Mesenchymal stem cell (in vitro differentiated cells and primary cell): ENCODE measurements at regions not wholly inside any gene's neighbourhood (a gene's known extent, or its start where the extent isn't known, plus 50 kb on each side); places are given as distances from the start of the nearest gene placed in this dataset.
A peak's percentile ranks its signal among the peaks of the same experiment; 100 is the strongest.
"Not testable (repeated sequence)": the region's sequence is repeated elsewhere in the genome, so short reads cannot be mapped to it uniquely, and the experiment has no call there.

ENCODE experiments used
- DNase-seq: peaks from one replicate; pipeline ENCODE4 v3.0.0-alpha.2; 2013
- H2AFZ ChIP-seq: one replicate; pipeline ENCODE4 v1.6.1; 2013; ENCODE audit warnings: low read depth, mild to moderate bottlenecking, control low read depth, inconsistent platforms, low read length, moderate library complexity
- H2AK5ac ChIP-seq: 2 replicates; pipeline ENCODE4 v1.6.1; 2013; ENCODE audit warnings: low read length, moderate library complexity, mild to moderate bottlenecking, inconsistent platforms; ENCODE audit not compliant: severe bottlenecking
- H2BK120ac ChIP-seq: one replicate; pipeline ENCODE4 v1.6.1; 2013; ENCODE audit warnings: low read depth, mild to moderate bottlenecking, inconsistent platforms, low read length, moderate library complexity
- H2BK12ac ChIP-seq, 2 experiments: one replicate each; pipeline ENCODE4 v1.6.1; 2013; ENCODE audit warnings: inconsistent platforms in 2 of 2, low read length in 2 of 2, mild to moderate bottlenecking in 2 of 2, moderate library complexity in 2 of 2, control low read depth in 1 of 2
- H2BK15ac ChIP-seq: one replicate; pipeline ENCODE4 v1.6.1; 2013; ENCODE audit warnings: mild to moderate bottlenecking, low read depth, inconsistent platforms; ENCODE audit not compliant: poor library complexity, severe bottlenecking
- H2BK5ac ChIP-seq: 2 replicates; pipeline ENCODE4 v1.6.1; 2013; ENCODE audit warnings: low read depth, mild to moderate bottlenecking, low read length, control low read depth, inconsistent platforms; ENCODE audit not compliant: poor library complexity, severe bottlenecking
- H3K14ac ChIP-seq, 2 experiments: one replicate each; pipeline ENCODE4 v1.6.1; 2013; ENCODE audit warnings: inconsistent platforms in 2 of 2, low read length in 2 of 2, control low read depth in 1 of 2, mild to moderate bottlenecking in 1 of 2, moderate library complexity in 1 of 2
- H3K18ac ChIP-seq, 2 experiments: one replicate each; pipeline ENCODE4 v1.6.1; 2013; ENCODE audit warnings: inconsistent platforms in 2 of 2, low read length in 2 of 2, control low read depth in 1 of 2, low read depth in 1 of 2, mild to moderate bottlenecking in 1 of 2
- H3K23ac ChIP-seq, 2 experiments: one replicate each; pipeline ENCODE4 v1.6.1; 2013; ENCODE audit warnings: inconsistent platforms in 2 of 2, low read length in 2 of 2, mild to moderate bottlenecking in 2 of 2, moderate library complexity in 2 of 2, control low read depth in 1 of 2
- H3K27ac ChIP-seq: 2 replicates; pipeline ENCODE4 v1.5.1; 2013; ENCODE audit warnings: mild to moderate bottlenecking, moderate library complexity, low read length, control low read depth, inconsistent platforms; ENCODE audit not compliant: poor library complexity, severe bottlenecking
- H3K27me3 ChIP-seq, 2 experiments: 2 replicates each; pipeline versions ENCODE4 v1.6.1 to v1.7.0; 2013; ENCODE audit warnings: low read length in 2 of 2, mild to moderate bottlenecking in 2 of 2, moderate library complexity in 2 of 2, control low read depth in 1 of 2, inconsistent platforms in 1 of 2; ENCODE audit not compliant: control insufficient read depth in 1 of 2, insufficient read depth in 1 of 2
- H3K36me3 ChIP-seq, 2 experiments: 2 replicates each; pipeline versions ENCODE4 v1.6.1 to v1.7.0; 2013; ENCODE audit warnings: low read length in 2 of 2, control low read depth in 1 of 2, inconsistent platforms in 1 of 2, low read depth in 1 of 2, mild to moderate bottlenecking in 1 of 2; ENCODE audit not compliant: insufficient read depth in 2 of 2, control insufficient read depth in 1 of 2
- H3K4ac ChIP-seq, 2 experiments: one replicate each; pipeline ENCODE4 v1.6.1; 2013; ENCODE audit warnings: inconsistent platforms in 2 of 2, low read length in 2 of 2, mild to moderate bottlenecking in 2 of 2, moderate library complexity in 2 of 2, control low read depth in 1 of 2, low read depth in 1 of 2
- H3K4me1 ChIP-seq: 2 replicates; pipeline ENCODE4 v1.6.1; 2013; ENCODE audit warnings: low read depth, low read length, control low read depth; ENCODE audit not compliant: control insufficient read depth, insufficient read depth
- H3K4me2 ChIP-seq: 2 replicates; pipeline ENCODE4 v1.6.1; 2013; ENCODE audit warnings: low read length, mild to moderate bottlenecking, inconsistent platforms; ENCODE audit not compliant: poor library complexity, severe bottlenecking
- H3K4me3 ChIP-seq, 2 experiments: 2 replicates each; pipeline versions ENCODE4 v1.5.1 to v1.7.0; 2013; ENCODE audit warnings: low read length in 2 of 2, mild to moderate bottlenecking in 2 of 2, control low read depth in 1 of 2, low read depth in 1 of 2; ENCODE audit not compliant: insufficient read depth in 1 of 2
- H3K79me1 ChIP-seq: replicated peaks from 2 replicates; pipeline ENCODE4 v1.6.1; 2013; ENCODE audit warnings: mild to moderate bottlenecking, control low read depth, low read length, inconsistent platforms; ENCODE audit not compliant: poor library complexity, severe bottlenecking
- H3K9ac ChIP-seq: 2 replicates; pipeline ENCODE4 v1.7.0; 2013; ENCODE audit warnings: mild to moderate bottlenecking, low read length, moderate library complexity
- H3K9me3 ChIP-seq: 2 replicates; pipeline ENCODE4 v1.7.0; 2013; ENCODE audit warnings: mild to moderate bottlenecking, low read length; ENCODE audit not compliant: control insufficient read depth
- H4K8ac ChIP-seq: one replicate; pipeline ENCODE4 v1.6.1; 2013; ENCODE audit warnings: inconsistent platforms, mild to moderate bottlenecking, low read length, moderate library complexity
- H4K91ac ChIP-seq: one replicate; pipeline ENCODE4 v1.6.1; 2013; ENCODE audit warnings: mild to moderate bottlenecking, low read length, inconsistent platforms
- WGBS: methylation state at CpG from one replicate; pipeline ENCODE4 v1.1.7; 2013; ENCODE audit warnings: mixed read lengths; 5-methylcytosine and 5-hydroxymethylcytosine counted together

DNA sequence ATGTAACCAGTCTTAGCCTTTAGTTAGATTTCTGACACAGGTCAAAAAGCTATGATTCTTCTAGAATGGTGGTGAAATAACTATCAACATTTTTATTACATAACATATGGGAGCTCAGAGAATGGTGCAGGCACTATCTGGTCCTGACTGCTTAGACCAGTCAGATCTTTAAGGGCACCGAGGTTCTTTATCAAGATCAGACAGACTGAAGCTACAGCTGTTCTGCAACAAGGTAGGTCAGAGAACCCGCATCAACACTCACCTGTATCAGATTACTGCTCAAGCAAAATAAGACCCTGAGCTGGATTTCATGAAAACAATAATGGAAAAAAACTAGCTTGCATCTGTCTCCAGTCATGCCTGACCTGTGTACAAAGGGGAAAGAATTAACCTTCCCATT, 160.4 kb downstream of the KCNJ2 start:
- Histone ChIP-seq H3K14ac (no peak overlapping the region), H3K79me1 (no peaks in the 10 kb centered on the region), H3K9ac (no peak overlapping the region), H3K27ac (no peak overlapping the region), H4K91ac (no peak overlapping the region), H3K36me3 (no peaks in the 10 kb centered on the region), H3K9me3 (peaks cover 6% of the 10 kb centered on the region), H2BK5ac (no peak overlapping the region), H2AFZ (no peak overlapping the region), H2BK120ac (no peak overlapping the region), H3K27me3 (no peaks in the 10 kb centered on the region), H3K4ac (no peak overlapping the region), H3K23ac (no peak overlapping the region), H3K18ac (no peak overlapping the region), H3K4me3 (no peak overlapping the region), H3K4me2 (no peak overlapping the region), H2BK12ac (no peak overlapping the region), H2BK15ac (no peak overlapping the region), H2AK5ac (no peak overlapping the region), H4K8ac (no peak overlapping the region), H3K4me1 (no peaks in the 10 kb centered on the region)
- WGBS = 90% methylated on average over 2 of the region's 2 CpGs
- no peak for DNase-seq

DNA sequence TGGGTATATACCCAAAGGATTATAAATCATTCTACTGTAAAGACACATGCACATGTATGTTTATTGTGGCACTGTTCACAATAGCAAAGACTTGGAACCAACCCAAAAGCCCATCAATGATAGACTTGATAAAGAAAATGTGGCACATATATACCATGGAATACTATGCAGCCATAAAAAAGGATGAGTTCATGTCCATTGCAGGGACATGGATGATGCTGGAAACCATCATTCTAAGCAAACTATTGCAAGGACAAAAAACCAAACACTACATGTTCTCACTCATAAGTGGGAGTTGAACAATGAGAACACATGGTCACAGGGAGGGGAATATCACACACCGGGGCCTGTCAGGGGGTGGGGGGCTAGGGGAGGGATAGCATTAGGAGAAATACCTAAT, 161.7 kb downstream of the KCNJ2 start:
- not testable (repeated sequence) for H3K23ac ChIP-seq, H2AFZ ChIP-seq, H3K4me2 ChIP-seq, H2AK5ac ChIP-seq, H3K9ac ChIP-seq, H4K8ac ChIP-seq, H3K9me3 ChIP-seq, H4K91ac ChIP-seq, H3K79me1 ChIP-seq, H2BK5ac ChIP-seq, H3K27ac ChIP-seq, H3K27me3 ChIP-seq, H3K36me3 ChIP-seq, H2BK15ac ChIP-seq, H3K4ac ChIP-seq, H3K14ac ChIP-seq, H2BK120ac ChIP-seq, DNase-seq, H3K4me3 ChIP-seq, H3K18ac ChIP-seq, H3K4me1 ChIP-seq, H2BK12ac ChIP-seq
- 100% methylated on average over 1 of the region's 1 CpG for WGBS

DNA sequence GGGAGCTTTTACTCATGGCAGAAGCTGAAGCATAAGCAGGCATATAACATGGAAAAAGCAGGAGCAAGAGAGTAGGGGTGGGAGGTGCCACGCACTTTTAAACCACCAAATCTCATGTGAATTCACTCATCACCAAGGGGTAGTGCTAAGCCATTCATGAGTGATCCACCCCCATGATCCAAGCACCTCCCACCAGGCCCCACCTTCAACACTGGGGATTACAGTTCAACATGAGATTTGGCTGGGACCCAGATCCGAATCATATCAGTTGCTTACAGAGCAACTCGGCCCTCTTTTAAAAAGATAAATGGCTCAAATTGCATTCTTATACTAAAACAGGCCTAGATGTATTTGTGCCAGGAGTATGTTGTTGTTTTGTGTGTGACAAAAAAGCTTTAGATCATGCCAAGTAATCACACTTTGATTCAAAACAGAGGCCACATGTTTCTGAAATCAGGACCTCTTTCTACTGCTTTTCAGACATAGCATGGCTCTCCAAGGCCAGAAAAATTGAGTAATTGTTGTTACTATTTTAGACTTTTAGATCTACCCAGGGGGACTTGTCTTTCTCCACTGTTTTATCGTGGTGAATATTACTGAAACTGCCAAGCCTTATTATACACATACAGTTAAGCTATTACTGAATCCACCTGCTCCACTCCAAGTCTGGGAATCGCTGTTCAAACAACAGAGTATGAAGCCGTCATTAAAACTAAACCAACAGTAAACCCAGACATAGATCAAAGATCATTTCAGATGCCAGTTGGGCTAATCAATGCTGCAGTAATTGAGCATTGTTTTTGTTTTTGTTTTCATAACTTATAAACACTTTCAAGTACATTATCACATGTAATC, 163.3 kb downstream of the KCNJ2 start:
- Histone ChIP-seq H3K79me1 (no peaks in the 10 kb centered on the region), H2BK5ac (no peak overlapping the region), H2BK120ac (no peak overlapping the region), H3K27me3 (no peaks in the 10 kb centered on the region), H3K4me3 (no peak overlapping the region), H2AFZ (no peak overlapping the region), H2AK5ac (no peak overlapping the region), H3K36me3 (no peaks in the 10 kb centered on the region), H3K9me3 (peaks cover 6% of the 10 kb centered on the region), H3K18ac (no peak overlapping the region), H3K27ac (no peak overlapping the region), H3K4ac (no peak overlapping the region), H2BK15ac (peak overlapping the region; percentile 80), H2BK12ac (no peak overlapping the region), H3K23ac (no peak overlapping the region), H3K4me2 (no peak overlapping the region), H4K8ac (no peak overlapping the region), H3K9ac (no peak overlapping the region), H4K91ac (no peak overlapping the region), H3K4me1 (no peaks in the 10 kb centered on the region), H3K14ac (no peak overlapping the region)
- 94% methylated on average over 6 of the region's 6 CpGs for WGBS
- no peak for DNase-seq

DNA sequence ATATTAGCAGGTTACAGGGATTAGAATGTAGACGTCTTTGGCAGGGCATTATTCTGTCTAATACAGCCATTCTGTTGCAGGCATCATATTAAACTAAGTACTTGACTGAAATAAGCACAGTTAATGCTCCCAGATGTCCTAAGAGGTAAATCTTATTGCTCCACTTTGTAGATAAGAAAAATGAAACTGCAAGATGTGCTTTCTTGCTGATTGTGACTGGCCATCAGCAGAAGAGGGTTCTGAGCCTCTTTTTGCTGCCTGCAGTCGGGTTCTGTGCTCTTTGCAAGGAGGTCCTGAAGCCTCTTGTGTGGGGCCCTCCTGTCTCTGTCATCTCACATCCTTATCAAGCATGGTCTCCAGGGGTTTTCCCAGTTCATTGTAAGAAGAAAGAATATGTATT, 167.1 kb downstream of the KCNJ2 start:
- Histone ChIP-seq H3K4ac (no peak overlapping the region), H3K18ac (no peak overlapping the region)
- DNase-seq = no peak

More for the DNA sequence above, 167.1 kb downstream of the KCNJ2 start:
- Histone ChIP-seq H2BK120ac (no peak overlapping the region), H3K4me1 (no peaks in the 10 kb centered on the region), H4K8ac (no peak overlapping the region), H2AK5ac (no peak overlapping the region), H3K9me3 (peaks cover 6% of the 10 kb centered on the region), H3K14ac (no peak overlapping the region), H2BK15ac (no peak overlapping the region), H3K23ac (no peak overlapping the region), H3K27ac (no peak overlapping the region), H4K91ac (no peak overlapping the region), H2AFZ (no peak overlapping the region), H3K27me3 (no peaks in the 10 kb centered on the region), H3K9ac (no peak overlapping the region), H3K4me2 (no peak overlapping the region), H2BK5ac (no peak overlapping the region), H3K79me1 (no peaks in the 10 kb centered on the region), H3K36me3 (no peaks in the 10 kb centered on the region), H2BK12ac (no peak overlapping the region), H3K4me3 (no peak overlapping the region)
- WGBS = 64% methylated on average over 1 of the region's 2 CpGs
